T-helper 1 cell treated with Interleukin-12 subunit alpha and Interleukin-12 subunit beta and Interleukin-4 antibody, amounts not matched to agents 30 μg/mL and 1 μg/mL, for 36 hours (primary cell): ENCODE measurements at regions not wholly inside any gene's neighbourhood (a gene's known extent, or its start where the extent isn't known, plus 50 kb on each side); places are given as distances from the start of the nearest gene placed in this dataset.

Experiments used
- H3K27ac Mint-ChIP-seq: one replicate; pipeline ENCODE4 v1.8.0; 2021; ENCODE audit warnings: mild to moderate bottlenecking, mixed read lengths
- H3K27me3 Mint-ChIP-seq: one replicate; pipeline ENCODE4 v1.8.0; 2021; ENCODE audit warnings: low read depth, mixed read lengths
- H3K36me3 Mint-ChIP-seq: one replicate; pipeline ENCODE4 v1.8.0; 2021; ENCODE audit warnings: low read depth, mixed read lengths
- H3K4me1 Mint-ChIP-seq: one replicate; pipeline ENCODE4 v1.8.0; 2021; ENCODE audit warnings: low read depth, mixed read lengths
- H3K4me3 Mint-ChIP-seq: one replicate; pipeline ENCODE4 v1.8.0; 2021; ENCODE audit warnings: mild to moderate bottlenecking, moderate library complexity, mixed read lengths
- H3K9me3 Mint-ChIP-seq: one replicate; pipeline ENCODE4 v1.8.0; 2021; ENCODE audit warnings: mixed read lengths

- Mint-ChIP-seq H3K4me1 (peaks cover 6% of the 10 kb centered on the region), H3K27me3 (no peaks in the 10 kb centered on the region), H3K27ac (no peak overlapping the region), H3K36me3 (no peaks in the 10 kb centered on the region), H3K4me3 (no peak overlapping the region), H3K9me3 (no peaks in the 10 kb centered on the region)
These were observed 130.1 kb downstream of the RNASET2 start for GRCh38 chr6:166826264-166826663.

DNA sequence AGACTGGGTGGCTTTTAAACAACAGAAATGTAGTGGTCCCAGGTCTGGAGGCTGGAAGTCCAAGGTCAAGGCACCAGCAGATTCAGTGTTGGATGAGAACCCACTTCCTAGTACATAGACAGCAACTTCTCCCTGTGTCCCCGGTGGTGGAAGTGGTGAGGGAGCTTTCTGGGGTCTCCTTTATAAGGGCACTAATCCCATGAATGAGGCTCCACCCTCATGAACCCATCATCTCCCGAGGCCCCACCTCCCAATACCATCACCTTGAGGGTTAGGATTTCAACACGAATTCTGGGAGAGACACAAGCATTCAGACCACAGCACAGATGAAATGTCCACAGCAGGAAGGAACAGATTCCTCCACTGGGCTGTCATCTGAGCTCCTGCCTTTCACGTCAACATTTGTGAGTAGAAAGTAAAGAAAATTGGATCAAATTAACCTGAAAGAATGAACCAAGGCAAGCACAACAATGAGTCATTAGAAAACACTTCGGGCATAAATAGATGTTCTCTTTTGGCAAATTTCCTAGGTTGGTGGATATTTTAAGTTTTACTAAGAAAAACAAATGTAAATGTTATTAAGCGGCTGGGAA, 130.7 kb downstream of the RNASET2 start:
- no peaks in the 10 kb centered on the region for H3K9me3 Mint-ChIP-seq
- no peaks in the 10 kb centered on the region for H3K36me3 Mint-ChIP-seq
- H3K4me1 Mint-ChIP-seq: peaks cover 3% of the 10 kb centered on the region
- no peaks in the 10 kb centered on the region for H3K27me3 Mint-ChIP-seq
- no peak overlapping the region for H3K27ac Mint-ChIP-seq
- no peak overlapping the region for H3K4me3 Mint-ChIP-seq

DNA sequence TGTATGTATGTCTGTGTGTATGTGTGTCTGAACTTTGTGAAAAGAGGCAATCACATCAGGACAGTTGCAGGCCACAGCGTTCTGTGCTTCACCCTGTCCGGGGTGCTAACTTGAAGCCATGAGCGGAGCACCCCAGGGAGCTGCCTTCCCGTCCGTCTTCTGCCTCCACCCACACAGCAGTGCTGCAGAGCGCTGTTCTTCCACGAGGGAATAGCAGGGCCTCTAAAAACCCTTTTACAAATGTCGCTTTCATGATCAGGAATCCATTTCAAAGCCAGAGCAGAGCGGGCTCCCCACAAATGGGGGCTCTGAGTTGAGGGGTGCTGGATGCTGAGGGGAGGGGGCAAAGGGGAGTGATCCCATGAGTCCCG, 131.5 kb downstream of the RNASET2 start:
- Mint-ChIP-seq H3K4me1 (no peaks in the 10 kb centered on the region), H3K27ac (no peak overlapping the region), H3K27me3 (peaks cover 4% of the 10 kb centered on the region), H3K36me3 (no peaks in the 10 kb centered on the region), H3K9me3 (no peaks in the 10 kb centered on the region), H3K4me3 (no peak overlapping the region)

DNA sequence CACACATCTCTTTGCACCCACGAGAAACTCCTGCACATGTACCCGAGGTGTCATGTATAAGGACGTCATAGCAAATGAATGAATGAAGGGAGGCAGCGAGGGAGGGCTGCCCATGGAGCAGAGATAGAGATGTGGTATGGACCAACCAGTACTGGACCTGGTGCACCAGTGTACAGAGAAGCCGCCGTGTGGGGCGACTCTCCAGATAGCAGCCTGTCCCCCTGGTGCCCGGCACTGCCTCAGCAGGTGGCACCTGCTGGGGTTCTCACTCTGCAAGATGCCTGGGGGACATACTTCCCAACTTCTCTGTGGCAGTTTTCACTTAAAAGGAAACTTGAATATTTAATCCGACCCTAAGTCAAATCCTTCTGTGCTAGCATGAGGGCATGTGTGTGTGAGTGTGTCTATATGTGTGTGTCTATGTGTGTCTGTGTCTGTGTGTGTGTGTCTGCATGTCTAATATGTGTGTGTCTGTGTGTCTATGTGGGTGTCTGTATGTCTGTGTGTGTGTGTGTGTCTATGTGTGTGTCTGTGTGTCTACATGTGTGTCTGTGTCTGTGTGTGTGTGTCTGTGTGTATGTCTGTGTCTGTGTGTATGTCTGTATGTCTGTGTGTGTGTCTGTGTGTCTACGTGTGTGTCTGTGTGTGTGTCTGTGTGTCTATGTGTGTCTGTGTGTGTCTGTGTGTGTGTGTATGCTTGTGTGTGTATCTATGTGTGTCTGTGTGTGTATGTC, 132.0 kb downstream of the RNASET2 start:
- H3K4me1 Mint-ChIP-seq: no peaks in the 10 kb centered on the region
- H3K27me3 Mint-ChIP-seq: peaks cover 4% of the 10 kb centered on the region
- H3K36me3 Mint-ChIP-seq: no peaks in the 10 kb centered on the region
- no peak overlapping the region for H3K27ac Mint-ChIP-seq
- H3K4me3 Mint-ChIP-seq: no peak overlapping the region
- no peaks in the 10 kb centered on the region for H3K9me3 Mint-ChIP-seq

GRCh38 chr6:166822609-166823008, 133.7 kb downstream of the RNASET2 start:
- Mint-ChIP-seq H3K4me3 (no peak overlapping the region), H3K27me3 (peaks cover 8% of the 10 kb centered on the region)

DNA sequence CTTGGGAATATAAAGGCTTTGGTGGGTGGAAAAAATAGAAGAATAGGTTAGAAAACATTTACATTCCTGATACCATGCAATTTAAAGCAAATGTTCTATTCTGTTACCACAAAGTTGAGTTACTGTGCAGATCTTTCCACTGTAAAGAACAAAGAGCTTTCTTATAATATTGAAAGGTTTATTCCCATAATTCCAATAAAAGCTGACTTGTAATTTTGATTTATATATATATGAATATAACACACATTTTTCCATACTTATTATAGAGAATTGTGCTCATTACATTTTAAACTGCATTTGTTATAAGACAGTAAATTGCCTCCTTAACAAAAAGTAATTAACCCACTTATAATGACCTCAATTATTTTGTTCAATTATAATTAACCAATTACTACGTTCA, 135.9 kb downstream of the RNASET2 start:
- H3K4me1 Mint-ChIP-seq: no peaks in the 10 kb centered on the region
- no peaks in the 10 kb centered on the region for H3K9me3 Mint-ChIP-seq
- H3K27ac Mint-ChIP-seq: no peak overlapping the region
- no peaks in the 10 kb centered on the region for H3K36me3 Mint-ChIP-seq
- H3K4me3 Mint-ChIP-seq: no peak overlapping the region
- H3K27me3 Mint-ChIP-seq: peaks cover 8% of the 10 kb centered on the region

More at GRCh38 chr6:166822609-166823008, 133.7 kb downstream of the RNASET2 start:
- H3K36me3 Mint-ChIP-seq: no peaks in the 10 kb centered on the region
- H3K4me1 Mint-ChIP-seq: no peaks in the 10 kb centered on the region
- no peaks in the 10 kb centered on the region for H3K9me3 Mint-ChIP-seq
- no peak overlapping the region for H3K27ac Mint-ChIP-seq

DNA sequence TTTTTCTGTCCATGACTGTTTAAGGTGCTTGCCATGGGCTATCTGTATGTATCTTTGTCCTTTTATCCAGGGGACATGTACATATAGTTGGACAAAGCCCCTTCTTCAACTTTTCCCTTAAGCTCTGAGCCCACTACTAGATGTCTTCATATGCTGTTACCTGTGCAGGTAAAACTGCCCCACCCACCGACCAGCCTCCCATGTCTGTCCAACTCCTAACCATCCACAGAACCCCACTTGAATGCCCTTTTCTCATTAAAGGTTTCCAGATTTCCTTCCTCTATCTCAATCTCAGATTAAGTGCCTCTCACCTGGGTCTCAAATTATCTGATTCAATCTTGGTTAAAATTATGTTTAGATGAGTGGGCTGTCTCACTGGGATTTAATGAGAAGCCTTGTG, 136.3 kb downstream of the RNASET2 start:
- no peaks in the 10 kb centered on the region for H3K36me3 Mint-ChIP-seq
- no peaks in the 10 kb centered on the region for H3K4me1 Mint-ChIP-seq
- no peak overlapping the region for H3K27ac Mint-ChIP-seq
- H3K27me3 Mint-ChIP-seq: peaks cover 8% of the 10 kb centered on the region
- no peaks in the 10 kb centered on the region for H3K9me3 Mint-ChIP-seq
- H3K4me3 Mint-ChIP-seq: no peak overlapping the region

- Mint-ChIP-seq H3K4me3 (no peak overlapping the region), H3K9me3 (no peaks in the 10 kb centered on the region), H3K4me1 (no peaks in the 10 kb centered on the region), H3K27me3 (peaks cover 8% of the 10 kb centered on the region), H3K36me3 (no peaks in the 10 kb centered on the region), H3K27ac (no peak overlapping the region)
These were observed 140.7 kb downstream of the RNASET2 start for GRCh38 chr6:166815629-166816028.

DNA sequence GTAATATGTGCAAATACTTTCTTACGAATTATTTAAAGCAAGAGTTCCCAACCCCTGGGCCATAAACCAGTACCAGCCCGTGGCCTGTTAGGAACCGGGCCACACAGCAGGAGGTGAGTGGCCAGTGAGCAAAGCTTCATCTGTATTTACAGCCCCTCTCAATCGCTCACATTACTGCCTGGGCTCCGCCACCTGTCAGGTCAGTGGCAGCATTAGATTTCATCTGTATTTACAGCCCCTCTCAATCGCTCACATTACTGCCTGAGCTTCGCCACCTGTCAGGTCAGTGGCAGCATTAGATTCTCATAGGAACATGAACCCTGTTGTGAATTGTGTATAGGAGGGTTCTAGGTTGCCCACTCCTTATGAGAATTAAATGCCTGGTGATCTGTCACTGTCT, 142.0 kb downstream of the RNASET2 start:
- H3K4me1 Mint-ChIP-seq: no peaks in the 10 kb centered on the region
- H3K27ac Mint-ChIP-seq: no peak overlapping the region
- H3K27me3 Mint-ChIP-seq: peaks cover 4% of the 10 kb centered on the region
- H3K36me3 Mint-ChIP-seq: no peaks in the 10 kb centered on the region
- no peaks in the 10 kb centered on the region for H3K9me3 Mint-ChIP-seq
- H3K4me3 Mint-ChIP-seq: no peak overlapping the region

DNA sequence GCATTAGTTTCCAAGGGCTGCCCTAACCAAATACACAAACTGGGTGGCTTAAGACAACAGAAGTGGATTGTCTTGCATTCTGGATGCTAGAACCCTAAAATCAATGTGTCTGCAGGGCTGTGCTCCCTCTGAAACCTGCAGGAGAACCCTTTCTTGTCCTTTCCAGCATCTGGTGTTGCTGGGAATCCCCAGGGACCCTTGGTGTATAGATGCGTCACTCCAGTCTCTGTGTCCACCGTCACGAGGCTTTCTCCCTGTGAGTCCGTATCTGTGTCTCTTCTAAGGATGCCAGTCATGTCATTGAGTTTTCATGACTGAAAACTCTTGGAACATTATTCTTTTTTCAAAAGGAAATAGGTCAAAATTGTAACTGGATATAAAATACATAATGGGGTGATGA, 142.9 kb downstream of the RNASET2 start:
- no peaks in the 10 kb centered on the region for H3K36me3 Mint-ChIP-seq
- H3K27me3 Mint-ChIP-seq: peaks cover under 1% of the 10 kb centered on the region
- H3K9me3 Mint-ChIP-seq: no peaks in the 10 kb centered on the region
- no peak overlapping the region for H3K4me3 Mint-ChIP-seq
- H3K4me1 Mint-ChIP-seq: no peaks in the 10 kb centered on the region
- no peak overlapping the region for H3K27ac Mint-ChIP-seq

DNA sequence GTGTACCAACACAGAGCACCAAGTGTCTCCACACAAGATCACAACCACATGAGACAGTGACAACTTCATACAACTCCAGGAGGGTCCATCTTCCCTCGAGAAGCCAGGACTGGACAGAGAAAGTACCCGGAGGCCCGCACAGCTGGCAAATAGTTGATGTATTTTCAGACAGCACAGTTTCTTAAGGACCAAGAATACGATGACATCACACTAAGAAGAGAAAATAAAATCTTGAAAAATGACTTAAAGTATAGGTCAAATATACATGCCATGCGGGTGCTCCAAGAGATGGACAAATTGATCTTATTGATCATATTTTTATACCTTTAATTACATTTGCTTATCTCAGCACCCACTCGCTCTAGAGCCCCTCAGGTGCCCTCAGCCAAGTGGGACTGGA, 145.5 kb downstream of the RNASET2 start:
- Mint-ChIP-seq H3K27ac (no peak overlapping the region), H3K4me1 (no peaks in the 10 kb centered on the region), H3K27me3 (no peaks in the 10 kb centered on the region), H3K4me3 (no peak overlapping the region), H3K9me3 (peaks cover 20% of the 10 kb centered on the region), H3K36me3 (peaks cover 4% of the 10 kb centered on the region)

- Mint-ChIP-seq H3K27ac (no peak overlapping the region), H3K4me1 (no peaks in the 10 kb centered on the region), H3K36me3 (peaks cover 8% of the 10 kb centered on the region), H3K27me3 (no peaks in the 10 kb centered on the region), H3K4me3 (no peak overlapping the region), H3K9me3 (peaks cover 26% of the 10 kb centered on the region)
These were observed 146.6 kb downstream of the RNASET2 start for GRCh38 chr6:166809721-166810120.

DNA sequence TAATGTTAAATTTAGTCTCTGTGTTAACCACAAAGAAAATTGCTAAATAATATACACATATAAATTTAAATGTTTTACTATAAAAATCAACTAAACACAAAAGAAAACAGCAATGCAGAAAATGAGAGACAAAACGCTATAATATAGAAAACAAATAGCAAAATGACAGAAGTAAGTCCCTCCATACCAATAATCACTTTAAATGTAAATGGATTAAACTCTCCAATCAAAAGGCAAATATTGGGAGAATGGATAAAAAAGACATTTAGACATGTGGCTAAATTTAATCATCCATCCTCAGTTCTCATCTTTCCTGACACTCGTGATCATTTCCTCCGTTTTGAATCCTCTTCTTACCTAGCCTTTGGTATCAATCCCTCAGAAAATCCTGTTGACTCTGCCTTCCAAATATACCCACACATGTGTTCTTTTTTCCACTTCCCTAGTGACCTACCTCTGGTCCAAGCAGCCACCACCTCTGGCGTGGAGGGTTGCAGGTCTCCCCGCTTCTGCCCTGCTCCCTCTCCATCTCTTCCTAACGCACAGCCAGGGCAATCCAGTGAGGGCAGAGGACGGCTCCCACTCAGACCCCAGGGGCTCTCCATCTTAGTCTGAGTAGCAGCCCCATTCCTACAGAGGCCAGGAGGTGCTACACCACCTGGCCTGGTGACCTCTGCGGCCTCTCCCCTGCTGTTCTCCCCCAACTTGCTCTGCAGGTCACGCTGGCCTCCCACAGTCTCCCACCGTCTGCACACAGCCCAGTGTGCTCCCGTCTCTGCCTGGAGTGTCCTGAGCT, 149.2 kb downstream of the RNASET2 start:
- Mint-ChIP-seq H3K9me3 (peaks cover 26% of the 10 kb centered on the region), H3K36me3 (peaks cover 8% of the 10 kb centered on the region), H3K4me3 (no peak overlapping the region), H3K4me1 (no peaks in the 10 kb centered on the region), H3K27me3 (no peaks in the 10 kb centered on the region), H3K27ac (no peak overlapping the region)

GRCh38 chr6:166806217-166806838, 150.0 kb downstream of the RNASET2 start:
- Mint-ChIP-seq H3K36me3 (peaks cover 8% of the 10 kb centered on the region), H3K4me1 (no peaks in the 10 kb centered on the region), H3K4me3 (no peak overlapping the region), H3K9me3 (peaks cover 26% of the 10 kb centered on the region), H3K27me3 (no peaks in the 10 kb centered on the region), H3K27ac (no peak overlapping the region)
